ENCODE measurements at regions not wholly inside any gene's neighbourhood (a gene's known extent, or its start where the extent isn't known, plus 50 kb on each side); places are given as distances from the start of the nearest gene placed in this dataset.

GRCh38 chr11:92276773-92277172, 52.2 kb downstream of the FAT3 start:
- H3K27ac ChIP-seq = no peak overlapping the region
- H3K36me3 ChIP-seq = no peaks in the 10 kb centered on the region
- intact Hi-C loops (cut with DNase I) = no loop called here
- peaks cover 0 to 3% of the 10 kb centered on the region in 2 donors for H3K4me1 ChIP-seq
- no peak for TF ChIP-seq CTCF (IDR thresholded peaks at IDR 0.05)
- no peak for DNase-seq (ENCODE audit: low spot score in 2 of 2)
- no peaks in the 10 kb centered on the region for H3K27me3 ChIP-seq
- no peak overlapping the region for H3K4me3 ChIP-seq
- no peaks in the 10 kb centered on the region for H3K9me3 ChIP-seq

GRCh38 chr11:92277871-92278270, 53.3 kb downstream of the FAT3 start:
- TF ChIP-seq CTCF (IDR thresholded peaks at IDR 0.05) = no peak
- intact Hi-C loops (cut with DNase I) = no loop called here
- DNase-seq (ENCODE audit: low spot score in 2 of 2) = no peak
- Histone ChIP-seq H3K4me3 (no peak overlapping the region), H3K4me1 (peaks cover 0 to 3% of the 10 kb centered on the region in 2 donors), H3K9me3 (no peaks in the 10 kb centered on the region), H3K27ac (no peak overlapping the region), H3K36me3 (no peaks in the 10 kb centered on the region), H3K27me3 (no peaks in the 10 kb centered on the region)

- intact Hi-C loops (cut with DNase I) = no loop called here
- H3K9me3 ChIP-seq = no peaks in the 10 kb centered on the region
- no peak for TF ChIP-seq CTCF (IDR thresholded peaks at IDR 0.05)
- no peak overlapping the region for H3K27ac ChIP-seq
- peaks cover 0 to 3% of the 10 kb centered on the region in 2 donors for H3K4me1 ChIP-seq
- H3K4me3 ChIP-seq = no peak overlapping the region
- no peaks in the 10 kb centered on the region for H3K36me3 ChIP-seq
- DNase-seq (ENCODE audit: low spot score in 2 of 2) = no peak
- no peaks in the 10 kb centered on the region for H3K27me3 ChIP-seq
Observed at GRCh38 chr11:92278791-92279433, 54.3 kb downstream of the FAT3 start.

GRCh38 chr11:92284107-92284506, 59.5 kb downstream of the FAT3 start:
- no peak for TF ChIP-seq CTCF (IDR thresholded peaks at IDR 0.05)
- intact Hi-C loops (cut with DNase I) = no loop called here
- DNase-seq (ENCODE audit: low spot score in 2 of 2) = no peak

GRCh38 chr11:92284558-92284957, 59.9 kb downstream of the FAT3 start:
- H3K4me1 ChIP-seq = no peaks in the 10 kb centered on the region
- TF ChIP-seq CTCF (IDR thresholded peaks at IDR 0.05) = no peak
- no peaks in the 10 kb centered on the region for H3K36me3 ChIP-seq
- intact Hi-C loops (cut with DNase I) = no loop called here
- no peak overlapping the region for H3K4me3 ChIP-seq
- no peak for DNase-seq (ENCODE audit: low spot score in 2 of 2)
- no peak overlapping the region for H3K27ac ChIP-seq
- no peaks in the 10 kb centered on the region for H3K27me3 ChIP-seq
- H3K9me3 ChIP-seq = no peaks in the 10 kb centered on the region

More at GRCh38 chr11:92284107-92284506, 59.5 kb downstream of the FAT3 start:
- H3K9me3 ChIP-seq = no peaks in the 10 kb centered on the region
- H3K4me3 ChIP-seq = no peak overlapping the region
- H3K4me1 ChIP-seq = no peaks in the 10 kb centered on the region
- H3K36me3 ChIP-seq = no peaks in the 10 kb centered on the region
- H3K27ac ChIP-seq = no peak overlapping the region
- no peaks in the 10 kb centered on the region for H3K27me3 ChIP-seq

GRCh38 chr11:92285776-92286175, 61.2 kb downstream of the FAT3 start:
- Histone ChIP-seq H3K9me3 (no peaks in the 10 kb centered on the region), H3K4me3 (no peak overlapping the region), H3K4me1 (no peaks in the 10 kb centered on the region), H3K36me3 (no peaks in the 10 kb centered on the region), H3K27me3 (no peaks in the 10 kb centered on the region), H3K27ac (no peak overlapping the region)
- no peak for DNase-seq (ENCODE audit: low spot score in 2 of 2)
- intact Hi-C loops (cut with DNase I) = no loop called here
- TF ChIP-seq CTCF (IDR thresholded peaks at IDR 0.05) = no peak

Measured in ascending aorta (tissue), 2 donors.